Dendritic cell treated with granulocyte-macrophage colony-stimulating factor and Interleukin-4, amounts not matched to agents 40 ng/mL and 50 ng/mL, for 4 days (primary cell): ENCODE measurements at regions not wholly inside any gene's neighbourhood (a gene's known extent, or its start where the extent isn't known, plus 50 kb on each side); places are given as distances from the start of the nearest gene placed in this dataset.
"Not testable (repeated sequence)": the region's sequence is repeated elsewhere in the genome, so short reads cannot be mapped to it uniquely, and the experiment has no call there.

ENCODE experiments used
- H3K27ac Mint-ChIP-seq: one replicate; pipeline ENCODE4 v1.8.0; 2022; ENCODE audit warnings: mild to moderate bottlenecking, mixed read lengths
- H3K27me3 Mint-ChIP-seq: one replicate; pipeline ENCODE4 v1.8.0; 2022; ENCODE audit warnings: mild to moderate bottlenecking, mixed read lengths
- H3K36me3 Mint-ChIP-seq: one replicate; pipeline ENCODE4 v1.8.0; 2022; ENCODE audit warnings: low read depth, mixed read lengths
- H3K4me1 Mint-ChIP-seq: one replicate; pipeline ENCODE4 v1.8.0; 2022; ENCODE audit warnings: low read depth, mixed read lengths
- H3K4me3 Mint-ChIP-seq: one replicate; pipeline ENCODE4 v1.8.0; 2022; ENCODE audit warnings: mild to moderate bottlenecking, moderate library complexity, mixed read lengths
- H3K9me3 Mint-ChIP-seq: one replicate; pipeline ENCODE4 v1.8.0; 2022; ENCODE audit warnings: mixed read lengths
- intact Hi-C: fragments of 100-400 bp; cut with micrococcal nuclease; formaldehyde crosslinking; loops from one replicate; pipeline ENCODE4 v1.15.0; 2022

DNA sequence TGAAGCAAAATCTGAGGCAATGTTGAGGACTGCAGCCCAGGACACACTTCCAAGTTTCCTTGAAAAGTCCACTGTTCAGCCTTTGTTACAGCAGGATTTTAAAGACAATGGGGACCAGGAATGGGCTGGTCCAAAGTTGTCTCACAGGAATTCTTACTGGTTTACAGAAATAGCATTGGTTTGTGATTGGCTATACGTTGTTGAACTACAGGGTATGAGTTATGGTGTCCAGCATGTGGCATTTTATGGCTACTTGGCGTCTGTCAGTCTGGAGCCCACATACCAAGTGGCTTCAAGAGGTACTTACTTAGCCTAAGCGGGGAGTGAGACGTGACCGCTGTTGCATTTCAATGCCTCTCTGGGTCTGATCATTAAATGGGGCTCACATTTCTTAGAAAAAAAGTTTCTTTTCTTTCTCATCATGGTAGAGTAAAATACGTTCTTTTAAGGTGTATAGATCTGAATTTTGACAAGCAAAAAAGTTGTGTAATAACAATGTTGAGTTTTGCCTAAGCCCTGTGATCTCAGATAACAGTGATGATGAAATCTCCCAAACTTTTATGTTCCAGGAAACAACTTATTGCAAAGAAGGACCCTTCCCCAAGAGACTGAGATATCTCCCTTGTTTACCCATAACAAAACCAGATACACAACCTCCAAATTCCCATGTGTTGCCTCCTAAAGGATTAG lies 100.0 kb upstream of the TRIM24 start:
- intact Hi-C loops, result no loop called here

DNA sequence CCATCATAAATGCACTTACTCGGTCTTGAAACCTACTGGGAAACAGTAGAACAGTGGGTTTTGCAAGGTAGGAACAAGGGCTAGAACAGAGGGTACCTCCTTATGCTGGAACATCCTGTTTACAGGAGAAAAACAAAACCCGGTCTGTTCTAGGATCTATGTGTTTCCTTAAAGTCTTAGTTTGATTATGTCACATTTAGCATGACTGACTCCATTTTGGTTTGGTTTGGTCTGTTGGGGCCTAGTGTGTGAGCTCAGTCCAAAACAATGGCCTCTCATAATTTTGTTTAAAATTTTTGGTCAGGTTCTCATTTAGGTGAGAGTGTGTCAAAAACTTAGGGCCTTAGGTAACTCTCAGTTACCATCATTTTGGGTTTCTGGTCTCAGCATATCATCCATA lies 96.3 kb upstream of the TRIM24 start:
- H3K4me1 Mint-ChIP-seq, result peaks cover 4% of the 10 kb centered on the region
- intact Hi-C loops, result no loop called here
- no peaks in the 10 kb centered on the region for H3K36me3 Mint-ChIP-seq
- no peak overlapping the region for H3K4me3 Mint-ChIP-seq
- H3K9me3 Mint-ChIP-seq, result peaks cover 29% of the 10 kb centered on the region
- no peaks in the 10 kb centered on the region for H3K27me3 Mint-ChIP-seq
- H3K27ac Mint-ChIP-seq, result no peak overlapping the region

More for the DNA sequence above, 100.0 kb upstream of the TRIM24 start:
- Mint-ChIP-seq H3K4me1 (no peaks in the 10 kb centered on the region), H3K9me3 (peaks cover 29% of the 10 kb centered on the region), H3K27ac (no peak overlapping the region), H3K27me3 (no peaks in the 10 kb centered on the region), H3K4me3 (no peak overlapping the region), H3K36me3 (no peaks in the 10 kb centered on the region)

DNA sequence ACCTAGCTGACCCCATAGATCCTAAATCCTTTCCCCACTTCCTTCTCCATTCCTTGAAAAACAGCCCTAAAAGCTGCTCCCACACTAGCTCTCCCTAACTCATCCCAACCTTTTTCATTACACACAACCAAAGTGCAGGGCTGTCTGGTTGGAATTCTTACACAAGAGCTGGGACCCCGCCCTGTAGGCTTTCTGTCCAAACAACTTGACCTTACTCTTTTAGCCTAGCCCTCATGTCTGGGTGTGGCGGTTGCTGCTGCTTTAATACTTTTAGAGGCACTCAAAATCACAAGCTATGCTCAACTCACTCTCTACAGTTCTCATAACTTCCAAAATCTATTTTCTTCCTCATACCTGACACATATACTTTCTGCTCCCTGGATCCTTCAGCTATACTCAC lies 93.9 kb upstream of the TRIM24 start:
- H3K27ac Mint-ChIP-seq, intact Hi-C loops, H3K27me3 Mint-ChIP-seq, H3K36me3 Mint-ChIP-seq, H3K4me1 Mint-ChIP-seq, H3K4me3 Mint-ChIP-seq: not testable (repeated sequence)
- peaks cover 24% of the 10 kb centered on the region for H3K9me3 Mint-ChIP-seq

GRCh38 chr7:138366676-138367075 lies 93.4 kb upstream of the TRIM24 start:
- H3K27me3 Mint-ChIP-seq, H3K4me1 Mint-ChIP-seq, H3K27ac Mint-ChIP-seq, intact Hi-C loops, H3K4me3 Mint-ChIP-seq, H3K36me3 Mint-ChIP-seq: not testable (repeated sequence)
- H3K9me3 Mint-ChIP-seq, result peaks cover 24% of the 10 kb centered on the region

GRCh38 chr7:138369797-138370196 lies 90.3 kb upstream of the TRIM24 start:
- intact Hi-C loops, result no loop called here
- no peaks in the 10 kb centered on the region for H3K36me3 Mint-ChIP-seq

GRCh38 chr7:138370956-138371355 lies 89.1 kb upstream of the TRIM24 start:
- no peaks in the 10 kb centered on the region for H3K27me3 Mint-ChIP-seq
- H3K27ac Mint-ChIP-seq, result no peak overlapping the region
- intact Hi-C loops, result no loop called here
- H3K9me3 Mint-ChIP-seq, result peaks cover 26% of the 10 kb centered on the region
- no peak overlapping the region for H3K4me3 Mint-ChIP-seq
- H3K36me3 Mint-ChIP-seq, result no peaks in the 10 kb centered on the region
- H3K4me1 Mint-ChIP-seq, result peaks cover 4% of the 10 kb centered on the region

More at GRCh38 chr7:138369797-138370196, 90.3 kb upstream of the TRIM24 start:
- H3K9me3 Mint-ChIP-seq, result peaks cover 26% of the 10 kb centered on the region
- H3K27ac Mint-ChIP-seq, result no peak overlapping the region
- H3K4me1 Mint-ChIP-seq, result peaks cover 4% of the 10 kb centered on the region
- H3K4me3 Mint-ChIP-seq, result no peak overlapping the region
- no peaks in the 10 kb centered on the region for H3K27me3 Mint-ChIP-seq

DNA sequence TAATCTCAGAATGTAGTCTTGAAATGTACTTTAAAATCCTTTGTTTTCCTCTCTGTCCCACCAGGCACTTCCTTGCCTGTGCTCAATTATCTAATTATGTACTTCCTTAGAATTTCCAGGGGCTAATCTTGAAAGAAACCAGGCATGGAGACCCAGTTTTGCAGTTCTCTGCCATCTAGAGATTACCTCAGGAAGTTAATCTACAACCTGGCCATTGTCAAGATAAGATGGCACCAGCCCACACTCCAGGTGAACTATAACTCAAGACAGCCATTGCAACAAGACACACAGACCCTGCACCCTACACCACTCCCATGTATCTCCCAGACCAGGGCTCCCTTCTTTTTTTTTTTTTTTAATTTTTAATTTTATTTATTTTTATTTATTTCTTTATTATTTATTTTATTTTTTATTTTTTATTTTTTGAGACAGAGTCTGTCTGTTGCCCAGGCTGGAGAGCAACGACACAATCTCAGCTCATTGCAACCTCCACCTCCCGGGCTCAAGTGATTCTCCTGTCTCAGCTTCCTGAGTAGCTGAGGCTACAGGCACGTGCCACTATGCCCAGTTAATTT lies 85.9 kb upstream of the TRIM24 start:
- H3K9me3 Mint-ChIP-seq, result peaks cover 32% of the 10 kb centered on the region
- H3K36me3 Mint-ChIP-seq, result no peaks in the 10 kb centered on the region
- no peaks in the 10 kb centered on the region for H3K27me3 Mint-ChIP-seq
- H3K4me3 Mint-ChIP-seq, result no peak overlapping the region
- H3K27ac Mint-ChIP-seq, result no peak overlapping the region
- intact Hi-C loops, result no loop called here
- peaks cover 5% of the 10 kb centered on the region for H3K4me1 Mint-ChIP-seq

- H3K36me3 Mint-ChIP-seq, result no peaks in the 10 kb centered on the region
- no peaks in the 10 kb centered on the region for H3K27me3 Mint-ChIP-seq
- H3K4me1 Mint-ChIP-seq, result peaks cover 6% of the 10 kb centered on the region
- no peak overlapping the region for H3K27ac Mint-ChIP-seq
- H3K9me3 Mint-ChIP-seq, result peaks cover 9% of the 10 kb centered on the region
- intact Hi-C loops, result no loop called here
- no peak overlapping the region for H3K4me3 Mint-ChIP-seq
Measured at GRCh38 chr7:138377306-138377705, 82.8 kb upstream of the TRIM24 start.

DNA sequence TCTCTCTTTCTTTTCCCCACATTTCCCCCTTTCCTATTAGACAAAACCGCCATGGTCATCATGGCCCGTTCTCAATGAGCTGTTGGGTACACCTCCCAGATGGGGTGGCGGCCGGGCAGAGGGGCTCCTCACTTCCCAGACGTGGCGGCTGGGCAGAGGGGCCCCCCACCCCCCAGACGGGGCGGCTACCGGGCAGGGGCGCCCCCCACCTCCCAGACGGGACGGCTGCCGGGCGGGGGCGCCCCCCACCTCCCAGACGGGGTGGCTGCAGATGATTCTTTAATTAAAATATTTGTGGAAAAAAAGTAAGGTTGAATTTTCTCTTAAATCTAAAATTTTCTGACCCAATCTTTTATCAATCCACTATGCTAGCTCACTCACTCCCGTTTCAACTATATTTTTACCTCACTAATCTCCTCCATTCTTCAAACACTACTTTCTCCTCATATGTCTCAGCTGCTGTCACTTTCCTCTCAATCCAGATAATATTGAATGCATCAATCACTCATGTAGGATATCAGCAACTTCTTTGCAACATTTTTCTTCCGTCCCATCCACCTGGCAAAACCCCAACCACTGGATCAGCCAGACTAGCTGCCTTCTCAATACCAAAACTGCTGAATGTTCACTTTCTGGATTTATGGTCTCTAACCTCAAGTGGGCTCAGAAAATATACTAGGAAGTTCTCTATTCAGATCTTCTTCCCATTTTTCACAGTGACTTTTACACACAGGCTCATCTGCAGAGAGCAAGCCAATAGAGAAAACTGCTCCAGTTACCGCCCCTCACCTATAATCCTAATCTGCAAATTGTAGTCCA lies 81.1 kb upstream of the TRIM24 start:
- no peak overlapping the region for H3K4me3 Mint-ChIP-seq
- no peaks in the 10 kb centered on the region for H3K27me3 Mint-ChIP-seq
- H3K4me1 Mint-ChIP-seq, result peaks cover 6% of the 10 kb centered on the region
- no peaks in the 10 kb centered on the region for H3K36me3 Mint-ChIP-seq
- peaks cover 9% of the 10 kb centered on the region for H3K9me3 Mint-ChIP-seq
- H3K27ac Mint-ChIP-seq, result no peak overlapping the region
- intact Hi-C loops, result no loop called here

- H3K27me3 Mint-ChIP-seq, result no peaks in the 10 kb centered on the region
- no peaks in the 10 kb centered on the region for H3K36me3 Mint-ChIP-seq
- H3K4me1 Mint-ChIP-seq, result peaks cover 14% of the 10 kb centered on the region
- no peak overlapping the region for H3K27ac Mint-ChIP-seq
- H3K9me3 Mint-ChIP-seq, result peaks cover 13% of the 10 kb centered on the region
- intact Hi-C loops, result no loop called here
- H3K4me3 Mint-ChIP-seq, result no peak overlapping the region
Measured at GRCh38 chr7:138382862-138383565, 77.0 kb upstream of the TRIM24 start.

GRCh38 chr7:138386821-138387220 lies 73.2 kb upstream of the TRIM24 start:
- Mint-ChIP-seq H3K27me3 (no peaks in the 10 kb centered on the region), H3K4me1 (peaks cover 8% of the 10 kb centered on the region), H3K27ac (no peak overlapping the region), H3K9me3 (peaks cover 11% of the 10 kb centered on the region), H3K4me3 (no peak overlapping the region), H3K36me3 (no peaks in the 10 kb centered on the region)
- intact Hi-C loops, result no loop called here

DNA sequence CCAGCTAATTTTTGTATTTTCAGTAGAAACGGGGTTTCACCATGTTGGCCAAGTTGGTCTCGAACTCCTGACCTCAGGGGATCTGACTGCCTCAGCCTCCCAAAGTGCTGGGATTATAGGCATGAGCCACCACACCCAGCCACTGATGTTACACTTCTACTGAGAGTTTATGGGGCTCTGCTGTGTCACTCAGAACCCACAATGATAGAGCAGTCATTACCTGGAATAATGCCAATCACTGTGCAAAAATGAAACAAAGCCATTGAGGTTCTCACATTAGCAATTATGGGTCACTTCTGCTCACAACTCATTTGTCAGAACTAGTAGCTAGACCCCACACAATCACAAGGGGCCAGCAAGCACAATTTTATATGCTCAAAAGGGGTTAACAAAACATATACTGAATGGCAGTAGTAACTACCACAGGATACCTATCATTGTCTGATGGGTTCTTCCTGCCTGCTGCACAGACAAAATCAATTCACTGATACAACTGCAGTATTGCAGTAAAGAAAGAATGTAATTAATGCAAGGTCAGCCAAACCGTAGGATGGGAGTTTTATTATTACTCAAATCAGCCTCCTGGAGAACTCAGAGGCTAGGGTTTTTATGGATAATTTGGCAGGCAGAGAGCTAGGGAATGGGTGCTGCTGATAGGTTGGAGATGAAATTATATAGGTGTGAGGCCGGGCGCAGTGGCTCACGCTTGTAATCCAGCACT lies 72.1 kb upstream of the TRIM24 start:
- Mint-ChIP-seq H3K27ac (no peak overlapping the region), H3K4me3 (no peak overlapping the region), H3K9me3 (peaks cover 11% of the 10 kb centered on the region), H3K4me1 (peaks cover 8% of the 10 kb centered on the region), H3K36me3 (no peaks in the 10 kb centered on the region), H3K27me3 (no peaks in the 10 kb centered on the region)
- intact Hi-C loops, result no loop called here

DNA sequence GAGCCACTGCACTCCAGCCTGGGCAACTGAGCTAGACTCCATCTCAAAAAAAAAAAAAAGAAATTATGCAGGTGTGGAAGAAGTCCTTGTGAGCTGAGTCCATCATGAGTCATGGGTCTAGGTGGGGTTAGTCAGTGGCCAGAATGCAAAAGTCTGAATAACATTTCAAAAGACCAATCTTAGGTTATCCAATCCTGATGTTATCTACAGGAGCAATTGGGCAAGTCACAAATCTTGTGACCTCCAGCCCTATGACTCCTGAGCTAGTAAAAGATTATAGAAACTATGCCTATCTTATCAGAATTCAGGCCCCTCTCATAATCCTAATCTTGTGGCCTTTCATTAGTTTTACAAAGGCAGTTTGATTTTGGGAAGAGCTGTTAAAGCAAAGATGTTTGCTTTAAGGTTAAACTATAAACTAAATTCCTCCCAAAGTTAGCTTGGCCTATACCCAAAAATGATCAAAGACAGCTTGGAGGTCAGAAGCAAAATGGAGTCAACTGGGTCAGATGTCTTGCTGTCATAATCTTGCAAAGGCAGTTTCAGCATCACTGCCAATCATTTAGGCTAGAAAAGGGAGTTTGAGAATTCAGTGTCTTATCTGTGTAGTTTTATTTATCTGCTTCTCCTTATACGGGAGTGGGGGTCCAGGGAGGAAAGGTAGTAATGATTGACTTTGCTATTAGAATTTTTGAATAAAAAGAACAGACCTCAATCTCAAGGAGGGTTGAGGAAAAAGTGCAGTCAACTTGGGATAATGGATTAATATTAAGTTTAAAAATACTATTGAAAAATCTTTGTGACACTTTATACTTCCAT lies 71.2 kb upstream of the TRIM24 start:
- Mint-ChIP-seq H3K9me3 (peaks cover 16% of the 10 kb centered on the region), H3K4me3 (no peak overlapping the region), H3K27me3 (no peaks in the 10 kb centered on the region), H3K27ac (no peak overlapping the region), H3K36me3 (no peaks in the 10 kb centered on the region), H3K4me1 (peaks cover 8% of the 10 kb centered on the region)
- intact Hi-C loops, result no loop called here
